ENCODE measurements at regions not wholly inside any gene's neighbourhood (a gene's known extent, or its start where the extent isn't known, plus 50 kb on each side); places are given as distances from the start of the nearest gene placed in this dataset.

DNA sequence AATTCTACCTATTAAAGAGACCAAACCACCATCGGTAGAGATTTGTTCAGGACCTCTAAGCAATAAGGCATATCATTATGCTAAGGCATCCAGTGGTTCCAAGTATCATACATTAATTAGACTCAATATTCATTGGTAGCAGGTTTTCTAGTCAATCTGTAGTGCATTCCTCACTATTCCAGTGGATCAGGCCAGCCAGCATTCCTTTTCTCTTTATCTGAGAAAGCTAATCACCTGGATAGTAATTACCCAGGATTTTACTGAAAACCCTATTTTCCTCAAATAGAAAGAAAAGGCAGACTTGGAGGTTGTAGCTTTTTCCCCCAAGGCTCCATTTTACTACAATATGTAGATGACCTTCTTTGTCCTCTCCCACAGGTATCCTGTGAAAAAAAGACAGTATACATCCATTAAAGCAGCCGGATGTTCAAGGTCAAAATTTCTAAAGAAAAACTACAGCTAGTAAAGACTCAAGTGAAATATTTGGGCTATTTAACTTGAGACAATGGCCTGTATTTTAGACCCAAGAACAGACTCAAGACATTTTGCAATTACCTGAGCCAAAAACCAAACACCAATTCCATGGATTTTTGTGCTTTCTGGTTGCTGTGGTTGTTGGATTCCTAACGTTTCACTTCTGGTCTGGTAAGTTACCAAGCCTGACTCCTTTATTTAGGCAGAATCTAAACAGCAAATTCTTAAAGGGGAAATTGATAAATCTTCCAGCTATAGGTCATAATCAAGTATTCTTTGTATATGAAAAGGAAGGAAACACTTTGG lies 149.1 kb upstream of the MOCS1 start:
- DNase-seq (ENCODE audit: extremely low spot score in 2 of 2) = no peak
- no peaks in the 10 kb centered on the region for H3K36me3 ChIP-seq
- H3K9me3 ChIP-seq = no peaks in the 10 kb centered on the region
- no peak overlapping the region for H3K4me3 ChIP-seq
- TF ChIP-seq CTCF (IDR thresholded peaks at IDR 0.05) (no peak), POLR2AphosphoS5 (IDR thresholded peaks at IDR 0.05; ENCODE audit: insufficient read depth in 1 of 2, low read depth in 1 of 2) (no peak), POLR2A (IDR thresholded peaks at IDR 0.05) (no peak)
- no peaks in the 10 kb centered on the region for H3K4me1 ChIP-seq
- intact Hi-C loops (cut with DNase I) = no loop called here
- H3K27ac ChIP-seq = no peak overlapping the region
- H3K27me3 ChIP-seq = no peaks in the 10 kb centered on the region

DNA sequence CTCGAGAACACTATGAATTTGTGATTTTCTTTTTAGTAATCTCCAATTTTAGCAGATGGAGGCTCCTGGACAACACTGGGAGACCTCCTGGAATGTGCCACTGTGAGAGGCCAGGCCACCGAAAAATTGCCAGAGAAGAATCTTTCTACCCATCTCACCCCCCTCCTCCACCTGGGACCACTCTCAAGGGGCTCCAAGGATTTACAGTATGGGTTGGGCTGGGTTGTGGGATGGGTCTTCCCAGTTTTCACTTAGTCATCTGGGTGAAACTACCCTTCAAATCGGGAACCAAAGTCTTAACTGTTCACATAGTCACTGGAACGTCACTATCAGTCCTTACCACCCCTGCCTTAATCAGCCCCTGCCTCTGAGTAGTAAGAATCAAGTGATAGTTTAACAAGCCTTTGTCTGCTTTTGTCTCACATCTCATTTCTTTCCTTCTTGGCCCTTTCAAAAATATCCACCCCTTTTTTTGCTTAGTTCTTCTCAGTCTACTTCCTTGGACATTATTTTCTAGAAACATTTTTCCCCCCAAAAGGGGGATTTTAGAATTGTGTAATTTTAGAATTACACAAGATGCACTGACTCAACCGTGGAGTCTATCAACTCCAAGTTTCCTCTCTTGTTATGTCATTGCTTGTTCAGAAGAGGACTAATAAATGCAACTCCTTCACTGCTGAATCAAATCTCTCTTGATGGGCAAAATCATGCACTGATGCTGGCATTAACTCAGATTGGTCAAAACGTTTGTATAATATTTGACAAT lies 148.2 kb upstream of the MOCS1 start:
- Histone ChIP-seq H3K27ac (no peak overlapping the region), H3K27me3 (no peaks in the 10 kb centered on the region), H3K4me3 (no peak overlapping the region), H3K36me3 (no peaks in the 10 kb centered on the region), H3K9me3 (no peaks in the 10 kb centered on the region), H3K4me1 (no peaks in the 10 kb centered on the region)
- DNase-seq (ENCODE audit: extremely low spot score in 2 of 2) = no peak
- intact Hi-C loops (cut with DNase I) = no loop called here
- TF ChIP-seq CTCF (IDR thresholded peaks at IDR 0.05) (no peak), POLR2A (IDR thresholded peaks at IDR 0.05) (no peak), POLR2AphosphoS5 (IDR thresholded peaks at IDR 0.05; ENCODE audit: insufficient read depth in 1 of 2, low read depth in 1 of 2) (no peak)

GRCh38 chr6:40077736-40078135 lies 143.5 kb upstream of the MOCS1 start:
- no peaks in the 10 kb centered on the region for H3K4me1 ChIP-seq
- no peak for TF ChIP-seq CTCF (IDR thresholded peaks at IDR 0.05)
- no peak for TF ChIP-seq POLR2AphosphoS5 (IDR thresholded peaks at IDR 0.05; ENCODE audit: insufficient read depth in 1 of 2, low read depth in 1 of 2)
- TF ChIP-seq POLR2A (IDR thresholded peaks at IDR 0.05) = no peak
- intact Hi-C loops (cut with DNase I) = loop anchor here (2.0 kb wide), 1 partner anchor 43 kb away; no protein-coding TSS in a partner anchor

DNA sequence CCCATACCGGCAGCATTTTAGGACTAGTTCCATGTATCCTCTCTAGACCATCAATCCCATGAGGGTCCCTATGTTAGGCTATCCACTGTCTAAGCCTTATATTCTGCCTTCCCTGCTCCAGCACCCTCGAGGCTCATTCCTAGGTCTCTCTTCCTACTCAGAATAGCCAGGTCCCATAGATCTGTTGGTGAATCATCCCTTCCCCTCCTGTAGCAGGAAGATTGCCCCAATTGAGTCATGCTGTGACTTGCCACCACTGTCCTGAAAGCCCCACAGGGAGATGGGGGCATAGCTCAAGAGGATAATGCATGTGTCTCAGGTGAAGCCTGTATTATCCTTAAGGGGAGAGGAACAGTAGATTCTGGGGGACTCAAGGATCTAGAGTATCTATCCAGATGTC lies 143.1 kb upstream of the MOCS1 start:
- H3K27ac ChIP-seq = no peak overlapping the region
- H3K9me3 ChIP-seq = no peaks in the 10 kb centered on the region
- intact Hi-C loops (cut with DNase I) = loop anchor here (2.0 kb wide), 1 partner anchor 43 kb away; no protein-coding TSS in a partner anchor
- DNase-seq (ENCODE audit: extremely low spot score in 2 of 2) = no peak
- TF ChIP-seq POLR2A (IDR thresholded peaks at IDR 0.05) = no peak
- TF ChIP-seq POLR2AphosphoS5 (IDR thresholded peaks at IDR 0.05; ENCODE audit: insufficient read depth in 1 of 2, low read depth in 1 of 2) = no peak
- TF ChIP-seq CTCF (IDR thresholded peaks at IDR 0.05) = no peak
- H3K4me1 ChIP-seq = no peaks in the 10 kb centered on the region
- H3K36me3 ChIP-seq = no peaks in the 10 kb centered on the region
- H3K4me3 ChIP-seq = no peak overlapping the region
- no peaks in the 10 kb centered on the region for H3K27me3 ChIP-seq

More at GRCh38 chr6:40077736-40078135, 143.5 kb upstream of the MOCS1 start:
- DNase-seq (ENCODE audit: extremely low spot score in 2 of 2) = no peak
- Histone ChIP-seq H3K27me3 (no peaks in the 10 kb centered on the region), H3K27ac (no peak overlapping the region), H3K9me3 (no peaks in the 10 kb centered on the region), H3K4me3 (no peak overlapping the region), H3K36me3 (no peaks in the 10 kb centered on the region)
